Epithelial cell of prostate (primary cell): ENCODE measurements at regions not wholly inside any gene's neighbourhood (a gene's known extent, or its start where the extent isn't known, plus 50 kb on each side); places are given as distances from the start of the nearest gene placed in this dataset.

ENCODE experiments used
- DNase-seq: peaks from one replicate; pipeline ENCODE4 v3.0.0-alpha.2; 2011; ENCODE audit warnings: low read depth, low spot score
- H3K27ac ChIP-seq: fragments of 450-650 bp; 2 replicates; pipeline ENCODE4 v1.5.1; 2017; ENCODE audit warnings: mild to moderate bottlenecking

GRCh38 chr5:35333366-35333765 is 103.1 kb upstream of the PRLR start:
- no peak for DNase-seq
- H3K27ac ChIP-seq = no peak overlapping the region

- H3K27ac ChIP-seq = no peak overlapping the region
- no peak for DNase-seq
These were observed 102.0 kb upstream of the PRLR start for GRCh38 chr5:35331956-35332950.

- no peak overlapping the region for H3K27ac ChIP-seq
- no peak for DNase-seq
These were observed 95.5 kb upstream of the PRLR start for GRCh38 chr5:35325836-35326235.

GRCh38 chr5:35324679-35325078 is 94.4 kb upstream of the PRLR start:
- no peak for DNase-seq

GRCh38 chr5:35324201-35324600 is 93.9 kb upstream of the PRLR start:
- H3K27ac ChIP-seq = no peak overlapping the region
- DNase-seq = no peak

More at GRCh38 chr5:35324679-35325078, 94.4 kb upstream of the PRLR start:
- no peak overlapping the region for H3K27ac ChIP-seq

GRCh38 chr5:35320029-35320428 is 89.7 kb upstream of the PRLR start:
- H3K27ac ChIP-seq = no peak overlapping the region
- no peak for DNase-seq

GRCh38 chr5:35319333-35320002 is 89.2 kb upstream of the PRLR start:
- H3K27ac ChIP-seq = no peak overlapping the region
- no peak for DNase-seq

- no peak overlapping the region for H3K27ac ChIP-seq
- no peak for DNase-seq
These were observed 87.3 kb upstream of the PRLR start for GRCh38 chr5:35317586-35317985.

- DNase-seq = peak; percentile 22
- no peak overlapping the region for H3K27ac ChIP-seq
These were observed 86.5 kb upstream of the PRLR start for GRCh38 chr5:35316611-35317274.

GRCh38 chr5:35313291-35313690 is 83.0 kb upstream of the PRLR start:
- peak; percentile 37 for DNase-seq
- H3K27ac ChIP-seq = no peak overlapping the region

- H3K27ac ChIP-seq = no peak overlapping the region
- no peak for DNase-seq
These were observed 82.0 kb upstream of the PRLR start for GRCh38 chr5:35312267-35312666.

- no peak for DNase-seq
- no peak overlapping the region for H3K27ac ChIP-seq
These were observed 79.3 kb upstream of the PRLR start for GRCh38 chr5:35309365-35310130.

GRCh38 chr5:35308421-35308820 is 78.1 kb upstream of the PRLR start:
- no peak for DNase-seq
- no peak overlapping the region for H3K27ac ChIP-seq

GRCh38 chr5:35306716-35307365 is 76.6 kb upstream of the PRLR start:
- no peak overlapping the region for H3K27ac ChIP-seq
- no peak for DNase-seq

- no peak for DNase-seq
- H3K27ac ChIP-seq = no peak overlapping the region
These were observed 75.2 kb upstream of the PRLR start for GRCh38 chr5:35305336-35306020.

GRCh38 chr5:35304291-35304690 is 74.0 kb upstream of the PRLR start:
- no peak overlapping the region for H3K27ac ChIP-seq
- no peak for DNase-seq

- DNase-seq = no peak
- no peak overlapping the region for H3K27ac ChIP-seq
These were observed 72.9 kb upstream of the PRLR start for GRCh38 chr5:35303152-35303551.

- no peak overlapping the region for H3K27ac ChIP-seq
- DNase-seq = no peak
These were observed 72.3 kb upstream of the PRLR start for GRCh38 chr5:35302544-35302943.

GRCh38 chr5:35297755-35298154 is 67.5 kb upstream of the PRLR start:
- H3K27ac ChIP-seq = no peak overlapping the region
- DNase-seq = no peak
